Activated CD4-positive, CD25-positive, alpha-beta regulatory T cell treated with anti-CD3 and anti-CD28 coated beads, Interleukin-2, amount 50 U/mL, for 24 hours (primary cell): ENCODE measurements at regions not wholly inside any gene's neighbourhood (a gene's known extent, or its start where the extent isn't known, plus 50 kb on each side); places are given as distances from the start of the nearest gene placed in this dataset.
"Not testable (repeated sequence)": the region's sequence is repeated elsewhere in the genome, so short reads cannot be mapped to it uniquely, and the experiment has no call there.

ENCODE experiments used
- ATAC-seq, 2 donors: fragments of 150-1000 bp; cut with Tn5 transposase; one replicate each; pipeline ENCODE4 v1.10.0; 2021; ENCODE audit warnings: mild to moderate bottlenecking in 1 of 2, moderate library complexity in 1 of 2

DNA sequence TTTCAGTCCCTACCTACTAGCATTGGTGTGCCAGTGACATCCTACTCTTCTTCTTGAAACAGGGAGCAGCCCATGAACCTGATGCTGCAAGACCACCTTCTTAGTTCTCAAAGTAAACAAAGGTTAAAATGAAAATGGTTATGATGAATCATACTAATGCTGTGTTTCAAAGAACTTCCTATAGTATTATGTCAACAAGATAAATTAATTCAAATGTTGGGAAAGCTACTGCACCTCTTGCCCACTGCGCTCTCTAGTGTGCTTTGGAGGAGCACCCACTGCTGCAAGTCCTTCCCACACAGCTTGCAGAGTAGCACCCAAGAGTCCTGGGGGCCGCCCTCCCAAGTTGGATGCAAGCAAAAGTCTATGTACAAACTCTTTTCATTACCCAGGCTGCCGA lies 81.1 kb downstream of the CD200R1L start:
- ATAC-seq = no peak

DNA sequence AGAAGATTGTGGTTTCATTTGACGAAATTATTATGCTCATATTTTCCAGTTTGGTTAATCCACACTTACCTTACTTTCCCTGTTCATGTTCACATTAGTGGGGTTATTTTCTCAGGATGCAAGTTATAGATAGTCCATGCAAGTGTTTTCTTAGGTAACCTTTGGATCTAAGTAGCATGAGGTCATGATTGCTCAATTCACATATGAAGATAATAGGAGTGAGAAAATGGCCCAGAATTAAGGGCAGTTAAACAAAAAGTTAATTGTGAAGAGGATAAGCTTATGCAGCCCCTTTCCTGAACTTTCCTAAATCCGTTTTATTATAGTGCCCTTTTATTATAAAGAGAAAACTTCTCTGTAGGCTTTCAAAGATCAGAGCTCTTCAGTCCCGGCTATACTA lies 83.4 kb downstream of the CD200R1L start:
- no peak for ATAC-seq

- no peak for ATAC-seq
Observed at GRCh38 chr3:112761062-112761638, 85.5 kb downstream of the CD200R1L start.

GRCh38 chr3:112759681-112760080 lies 87.0 kb downstream of the CD200R1L start:
- no peak for ATAC-seq

- ATAC-seq = no peak
Observed at GRCh38 chr3:112759210-112759609, 87.5 kb downstream of the CD200R1L start.

- ATAC-seq = no peak
Observed at GRCh38 chr3:112757197-112757596, 89.5 kb downstream of the CD200R1L start.

GRCh38 chr3:112755845-112756613 lies 90.6 kb downstream of the CD200R1L start:
- ATAC-seq = no peak

DNA sequence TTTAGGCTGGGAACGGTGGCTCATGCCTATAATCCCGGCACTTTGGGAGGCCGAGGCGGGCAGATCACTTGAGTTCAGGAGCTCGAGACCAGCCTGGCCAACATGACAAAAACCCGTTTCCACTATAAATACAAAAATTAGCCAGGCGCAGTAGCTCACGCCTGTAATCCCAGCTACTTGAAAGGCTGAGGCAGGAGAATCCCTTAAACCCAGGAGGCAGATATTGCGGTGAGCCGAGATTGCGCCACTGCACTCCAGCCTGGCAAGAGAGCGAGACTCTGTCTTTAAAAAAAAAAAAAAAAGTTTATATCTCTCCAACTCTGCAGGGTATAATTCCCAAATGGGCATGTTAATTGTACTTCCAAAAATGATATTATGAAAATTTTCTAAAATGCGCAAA lies 91.6 kb downstream of the CD200R1L start:
- not testable (repeated sequence) for ATAC-seq

- ATAC-seq = no peak
Observed at GRCh38 chr3:112751564-112752512, 94.8 kb downstream of the CD200R1L start.

DNA sequence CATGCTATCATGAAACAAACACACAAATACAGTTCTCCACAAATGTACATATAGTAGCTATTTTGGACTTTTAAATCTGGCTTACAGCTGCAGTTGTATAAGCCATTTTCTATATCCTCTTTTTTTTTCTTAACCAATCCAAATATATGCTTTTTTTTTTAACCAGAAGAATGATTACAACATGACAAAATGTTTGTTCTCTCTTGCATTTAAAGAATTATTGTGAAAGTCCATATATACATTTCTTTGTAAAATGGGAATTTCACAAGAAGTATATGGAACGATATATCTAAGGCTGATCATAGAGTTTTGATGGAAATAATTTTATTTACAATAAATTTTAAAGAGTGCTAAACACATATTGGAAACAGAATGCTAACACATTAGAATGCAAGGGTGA lies 95.6 kb downstream of the CD200R1L start:
- no peak for ATAC-seq

DNA sequence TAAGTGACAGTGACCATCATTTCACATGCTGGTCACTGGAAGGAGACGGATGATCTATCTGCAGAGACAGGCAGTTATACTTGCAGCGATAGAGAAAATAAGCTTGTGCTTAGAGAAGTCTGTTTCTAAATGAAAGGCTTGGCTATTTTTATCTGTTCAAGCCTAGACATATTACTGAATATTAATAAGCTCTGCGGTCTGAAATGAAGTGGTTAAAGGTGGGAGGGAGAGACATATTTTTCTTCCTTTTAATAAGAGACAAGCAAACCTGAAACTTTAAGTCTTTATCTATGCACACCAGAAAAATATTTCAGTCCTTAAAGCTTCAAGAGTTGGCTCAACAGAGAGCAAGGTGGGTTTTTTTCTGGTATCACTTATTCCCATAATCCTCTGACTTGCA lies 99.0 kb downstream of the CD200R1L start:
- peak; percentile 59 to 61 for ATAC-seq

- ATAC-seq = no peak
Observed at GRCh38 chr3:112746675-112747280, 99.9 kb downstream of the CD200R1L start.

DNA sequence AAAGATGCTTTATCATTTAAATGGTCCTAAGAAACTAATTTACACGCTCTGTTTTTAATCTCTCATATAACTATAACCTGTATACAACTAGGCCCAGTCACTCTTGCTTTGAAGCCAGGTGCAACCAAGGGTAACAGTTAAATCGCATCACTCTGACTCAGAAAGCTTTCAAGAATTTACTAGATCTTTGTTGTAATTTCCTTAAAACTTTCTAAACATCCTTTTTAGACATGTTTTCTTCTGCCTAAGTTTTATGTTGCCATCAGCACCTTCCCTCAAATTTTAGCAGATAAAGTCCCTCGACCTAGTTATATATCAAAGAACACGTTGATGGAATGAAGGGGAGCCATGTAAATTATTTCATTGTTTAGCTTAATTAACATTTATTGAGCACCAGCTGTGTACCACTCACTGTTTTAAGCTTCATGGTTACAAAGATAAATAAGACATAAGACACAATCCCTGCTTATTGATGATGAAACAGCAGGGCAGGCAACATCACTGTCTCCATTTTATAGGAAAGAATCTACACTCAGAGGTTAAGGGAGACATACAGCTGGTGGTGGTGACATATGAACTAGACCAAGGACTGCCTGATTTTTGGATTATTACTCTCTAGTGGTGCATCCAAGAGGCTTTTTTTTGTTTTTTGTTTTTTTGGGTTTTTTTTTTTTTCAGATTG lies 101.0 kb downstream of the CD200R1L start:
- ATAC-seq = peak; percentile 59 to 64

DNA sequence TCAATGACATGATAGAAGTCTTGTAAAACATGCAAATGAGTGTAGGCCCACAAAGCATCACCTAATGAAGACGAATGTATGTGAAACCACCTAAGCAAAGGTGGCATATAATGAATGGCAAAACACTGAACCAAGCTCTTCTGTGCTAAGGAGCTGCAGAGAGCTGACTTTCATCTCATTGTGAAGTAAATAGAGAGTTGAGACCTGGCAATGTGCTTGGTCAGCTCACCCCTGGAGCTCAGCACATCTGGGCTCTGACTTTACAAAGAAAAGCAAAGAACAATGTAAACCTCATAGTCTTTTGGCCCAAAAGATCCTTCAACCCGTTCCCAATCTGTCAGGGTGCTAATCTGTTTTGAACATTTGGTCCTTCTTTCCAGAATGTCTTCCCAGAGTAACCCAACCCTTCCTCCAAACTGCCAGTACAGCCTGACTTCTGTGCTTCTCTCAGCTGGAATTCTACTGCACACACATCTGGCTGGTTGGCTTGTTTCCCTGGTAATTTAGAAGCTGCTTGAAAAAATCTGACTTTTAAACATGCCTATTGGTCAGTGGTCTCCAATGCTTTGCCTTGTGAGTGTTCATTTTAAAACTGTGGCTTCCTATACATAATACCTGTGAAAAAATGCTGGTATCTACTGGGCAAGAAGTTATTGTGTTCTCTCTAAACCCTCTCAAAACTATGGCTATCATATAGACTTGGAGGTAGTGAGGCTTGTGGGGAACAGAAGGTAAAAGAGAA lies 101.7 kb downstream of the CD200R1L start:
- no peak for ATAC-seq

- no peak for ATAC-seq
Observed at GRCh38 chr3:112744106-112744505, 102.6 kb downstream of the CD200R1L start.

DNA sequence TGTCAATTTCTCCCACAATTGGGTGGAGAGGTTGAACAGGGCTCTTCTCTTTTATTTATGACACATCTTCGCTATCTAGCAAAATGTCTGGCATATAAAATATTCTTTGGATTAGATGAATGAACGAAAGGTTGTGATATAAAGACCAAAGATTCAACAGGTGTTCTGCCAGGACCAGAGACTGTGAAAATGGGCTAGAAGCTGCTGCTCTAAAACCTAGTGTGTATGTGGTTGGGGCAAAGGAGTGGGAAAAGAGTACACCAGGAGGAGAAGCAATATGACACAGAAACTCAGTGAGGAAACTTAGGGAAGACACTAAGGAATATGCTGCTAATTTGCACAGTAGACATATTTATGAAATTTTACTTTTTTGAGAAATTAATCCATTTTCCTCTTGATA lies 102.0 kb upstream of the CCDC80 start:
- ATAC-seq = no peak

GRCh38 chr3:112741983-112742382 lies 101.0 kb upstream of the CCDC80 start:
- ATAC-seq = no peak

DNA sequence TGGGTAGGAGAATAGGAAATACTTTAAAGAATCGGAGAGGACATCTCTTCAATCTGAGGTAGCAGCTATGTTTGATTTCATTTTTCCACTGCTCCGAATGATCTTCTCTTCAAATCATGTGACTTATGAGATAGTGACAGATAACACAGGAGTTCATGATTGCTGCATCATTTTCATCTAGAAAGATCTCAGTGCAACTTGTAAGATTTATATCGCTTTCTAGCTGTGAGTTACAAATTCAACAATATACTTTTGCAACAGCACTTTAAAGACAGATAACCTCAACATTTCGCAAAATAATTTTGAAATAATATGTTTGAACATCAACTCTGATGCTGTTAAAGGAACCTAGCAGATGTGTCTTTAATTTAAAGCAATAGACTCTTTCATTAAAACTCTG lies 99.9 kb upstream of the CCDC80 start:
- ATAC-seq = no peak

GRCh38 chr3:112739252-112739965 lies 98.5 kb upstream of the CCDC80 start:
- ATAC-seq = no peak

DNA sequence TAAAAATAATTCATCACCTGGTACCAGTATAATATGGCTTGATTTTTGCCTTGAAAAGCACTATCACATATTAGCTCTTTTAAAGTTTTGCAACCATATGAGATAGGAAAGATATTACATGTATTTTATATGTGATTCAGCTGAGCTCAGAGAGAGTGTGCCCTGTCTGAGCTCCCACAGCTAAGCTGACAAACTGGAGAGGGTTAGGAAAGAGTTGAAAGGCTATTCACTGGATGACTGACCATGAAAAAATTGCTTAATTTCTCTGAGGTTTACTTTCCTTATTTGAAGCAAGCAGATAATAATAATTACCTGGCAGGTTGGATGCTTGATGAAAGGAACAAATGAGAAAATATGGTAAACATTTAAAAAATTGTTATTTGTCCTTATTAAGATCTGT lies 97.4 kb upstream of the CCDC80 start:
- ATAC-seq = no peak
